ES-I3 (cell line): ENCODE measurements at regions not wholly inside any gene's neighbourhood (a gene's known extent, or its start where the extent isn't known, plus 50 kb on each side); places are given as distances from the start of the nearest gene placed in this dataset.
"Not testable (repeated sequence)": the region's sequence is repeated elsewhere in the genome, so short reads cannot be mapped to it uniquely, and the experiment has no call there.

Experiments used
- H3K36me3 ChIP-seq: 2 replicates; pipeline ENCODE4 v1.6.1; 2013; ENCODE audit warnings: mild to moderate bottlenecking, low read length, control low read depth, moderate library complexity; ENCODE audit not compliant: insufficient read depth
- H3K4me1 ChIP-seq: 2 replicates; pipeline ENCODE4 v1.6.1; 2013; ENCODE audit warnings: mild to moderate bottlenecking, control low read depth, low read length; ENCODE audit not compliant: insufficient read depth
- H3K9ac ChIP-seq: 2 replicates; pipeline ENCODE4 v1.6.1; 2013; ENCODE audit warnings: low read depth, mild to moderate bottlenecking, low read length, moderate library complexity
- H3K9me3 ChIP-seq: 2 replicates; pipeline ENCODE4 v1.6.1; 2013; ENCODE audit warnings: mild to moderate bottlenecking, low read length, moderate library complexity; ENCODE audit not compliant: control insufficient read depth, insufficient read depth

DNA sequence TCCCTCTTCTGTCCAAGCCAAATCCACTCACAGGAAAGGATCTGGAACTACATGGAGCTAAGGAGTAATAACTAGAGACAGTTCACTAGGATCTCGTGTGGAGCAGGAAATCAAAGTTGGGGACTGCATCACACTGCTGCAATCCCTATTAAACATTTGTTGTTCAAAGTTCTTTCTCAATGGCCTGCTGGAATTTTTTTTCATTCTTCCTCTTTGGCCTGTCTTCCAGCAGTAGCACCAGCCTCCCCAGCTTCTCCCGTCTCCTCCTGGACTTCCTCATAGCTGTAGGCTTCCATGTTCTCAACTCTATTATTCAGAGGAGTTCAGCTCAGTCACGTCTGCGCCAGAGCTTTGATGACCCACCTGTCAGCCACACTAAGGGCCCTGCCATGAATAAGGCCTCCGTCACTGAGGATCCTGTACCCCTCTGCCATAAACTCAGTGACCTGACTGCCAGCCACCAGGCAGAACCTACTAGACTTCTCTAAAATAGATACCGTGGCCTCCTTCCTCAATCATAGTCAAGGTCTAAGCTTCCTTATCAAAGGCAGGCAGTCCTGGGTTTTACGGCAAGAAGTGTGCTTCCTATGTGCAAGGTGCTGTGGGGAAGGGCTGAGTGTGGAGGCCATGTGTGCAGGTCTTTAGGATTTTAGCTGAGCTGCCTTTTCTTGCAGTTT, 60.9 kb upstream of the PLGLB2 start:
- H3K9ac ChIP-seq, H3K9me3 ChIP-seq, H3K36me3 ChIP-seq, H3K4me1 ChIP-seq: not testable (repeated sequence)

DNA sequence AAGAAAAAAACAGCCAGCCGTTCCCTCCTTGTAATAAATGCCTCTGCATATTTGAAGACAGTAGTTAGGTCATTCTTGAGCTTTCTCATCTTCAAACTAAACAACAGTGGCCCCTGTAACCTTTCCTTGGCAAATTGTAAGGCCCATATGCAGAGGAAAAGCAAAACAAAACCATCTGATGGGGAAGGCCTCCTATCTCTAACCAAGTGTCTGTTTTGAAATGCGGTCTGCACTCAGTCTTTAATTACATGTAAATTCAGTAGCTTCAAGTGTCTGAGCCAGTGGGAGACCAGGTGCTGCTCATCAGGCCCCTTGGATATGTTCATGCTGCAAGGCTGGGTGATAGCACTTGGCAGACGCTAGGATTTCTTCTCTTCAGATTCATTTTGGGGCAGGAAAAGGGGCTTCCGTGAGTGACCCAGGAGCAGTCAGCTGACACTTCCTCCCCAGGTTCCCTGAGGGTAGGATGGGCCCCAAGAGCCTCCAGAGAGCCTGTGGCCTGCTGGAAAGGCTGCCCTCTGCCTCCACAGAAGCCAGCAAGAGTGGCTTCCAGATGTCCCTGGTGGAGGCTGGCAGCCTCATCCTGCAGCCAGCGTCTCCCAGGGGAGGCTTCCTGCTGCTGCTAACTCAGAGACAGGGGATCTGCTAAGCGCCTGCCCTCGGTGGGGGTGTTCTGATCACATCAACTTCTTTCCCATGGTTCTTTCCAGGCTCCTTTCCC, 60.2 kb upstream of the PLGLB2 start:
- H3K9ac ChIP-seq, H3K36me3 ChIP-seq, H3K9me3 ChIP-seq, H3K4me1 ChIP-seq: not testable (repeated sequence)

GRCh38 chr2:87691899-87692592, 55.8 kb upstream of the PLGLB2 start:
- not testable (repeated sequence) for H3K36me3 ChIP-seq, H3K9ac ChIP-seq, H3K9me3 ChIP-seq, H3K4me1 ChIP-seq

GRCh38 chr2:87692914-87693313, 55.0 kb upstream of the PLGLB2 start:
- not testable (repeated sequence) for H3K4me1 ChIP-seq, H3K9ac ChIP-seq, H3K9me3 ChIP-seq, H3K36me3 ChIP-seq

DNA sequence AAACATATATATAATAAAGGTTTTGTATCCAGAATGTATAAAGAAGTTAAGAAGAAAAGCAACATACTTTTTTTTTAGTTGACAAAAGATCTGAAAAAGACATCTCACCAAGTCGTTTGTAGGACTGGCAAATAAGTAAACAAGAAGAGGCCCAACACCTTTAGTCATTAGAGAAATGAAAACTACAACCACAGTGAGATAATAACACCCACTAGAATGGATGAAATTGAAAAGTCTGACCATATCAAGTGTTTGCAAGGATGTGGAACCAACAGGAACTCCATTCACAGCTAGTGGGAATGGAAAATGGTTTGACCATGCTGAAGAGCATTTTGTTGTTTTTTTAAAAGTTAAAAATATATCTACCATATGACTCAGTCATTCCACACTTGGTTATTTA, 54.0 kb upstream of the PLGLB2 start:
- H3K9me3 ChIP-seq, H3K4me1 ChIP-seq, H3K9ac ChIP-seq, H3K36me3 ChIP-seq: not testable (repeated sequence)

DNA sequence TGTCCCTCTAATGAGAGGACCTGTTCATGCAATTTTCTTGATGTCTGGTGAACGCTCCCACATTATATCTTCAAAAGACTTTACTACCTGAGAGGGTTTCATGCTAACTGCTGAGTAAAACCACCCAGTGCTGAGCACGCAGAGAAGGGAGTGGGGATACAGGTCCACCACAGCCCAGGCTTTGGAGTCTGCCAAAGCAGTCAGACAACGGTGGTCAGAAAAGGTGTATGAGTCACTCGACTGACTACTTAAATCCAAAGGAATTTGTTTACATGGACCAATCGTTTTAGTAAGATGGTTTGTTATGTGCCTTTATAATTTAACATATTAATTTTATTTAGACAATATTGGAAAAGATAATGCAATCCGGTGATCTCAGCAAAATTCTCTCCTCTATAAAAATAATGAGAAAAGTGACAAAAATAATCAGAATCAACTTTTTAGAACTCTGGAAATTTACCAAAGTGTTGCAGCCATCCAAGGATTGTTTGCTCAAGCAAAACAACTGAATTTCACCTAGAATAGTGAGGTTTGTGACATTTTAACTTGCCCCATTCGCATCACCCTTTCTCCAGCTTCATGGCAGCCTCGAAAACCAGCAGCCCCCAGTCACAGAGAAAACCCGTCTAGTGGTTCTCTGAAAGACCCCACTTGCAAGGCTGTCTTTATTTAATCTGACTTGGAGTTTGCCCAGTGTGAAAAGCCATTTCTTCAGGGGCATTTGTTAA, 52.1 kb upstream of the PLGLB2 start:
- not testable (repeated sequence) for H3K36me3 ChIP-seq, H3K9me3 ChIP-seq, H3K4me1 ChIP-seq, H3K9ac ChIP-seq
